ENCODE measurements at regions not wholly inside any gene's neighbourhood (a gene's known extent, or its start where the extent isn't known, plus 50 kb on each side); places are given as distances from the start of the nearest gene placed in this dataset.

DNA sequence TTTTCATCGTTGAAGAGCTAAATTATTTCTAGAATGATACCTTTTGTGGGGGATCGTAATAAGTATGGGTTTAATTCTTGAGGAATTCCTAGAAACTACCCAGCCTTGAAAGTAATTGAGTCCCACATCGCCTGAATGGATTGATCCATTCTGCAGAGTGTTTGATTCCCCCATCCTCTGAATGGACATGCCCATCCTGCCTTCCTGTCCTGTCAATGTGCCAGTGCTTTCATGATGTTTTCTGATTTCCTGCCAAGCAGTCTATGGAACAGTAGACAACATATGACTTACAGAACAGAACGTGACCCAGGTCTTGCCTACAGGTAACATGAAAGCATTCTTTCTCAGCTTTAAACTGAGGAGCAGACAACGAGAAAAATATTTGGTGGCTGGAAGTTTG lies 319.2 kb downstream of the DRD1 start:
- Histone ChIP-seq H3K79me2 (ENCODE audit: insufficient read depth, low read depth, low read length) (no peaks in the 10 kb centered on the region), H3K9me2 (ENCODE audit: insufficient read depth, low read length) (no peaks in the 10 kb centered on the region), H3K4me3 (ENCODE audit: low read depth, low read length, poor library complexity, severe bottlenecking) (no peak overlapping the region), H3K4me1 (ENCODE audit: insufficient read depth, low read length, poor library complexity, severe bottlenecking) (no peaks in the 10 kb centered on the region), H3K9me3 (ENCODE audit: low read length) (no peaks in the 10 kb centered on the region), H3K36me3 (ENCODE audit: insufficient read depth, low read length) (no peaks in the 10 kb centered on the region), H4K20me1 (ENCODE audit: insufficient read depth, low read length) (no peaks in the 10 kb centered on the region), H3K27ac (ENCODE audit: low read depth, low read length, poor library complexity, severe bottlenecking) (no peak overlapping the region), H2AFZ (ENCODE audit: low read length) (no peak overlapping the region), H3K4me2 (ENCODE audit: low read length) (no peak overlapping the region)
- CTCF ChIA-PET (ENCODE audit: unreplicated experiment): no interaction called here
- POLR2A ChIA-PET: interaction anchor here (0.7 kb wide), 1 partner anchor 48 kb away, joined by 3 read pairs; no protein-coding TSS in a partner anchor
- DNase-seq (ENCODE audit: low spot score): no peak
- no TSS peak for BruUV-seq (replicated peaks)
- TF ChIP-seq EZH2phosphoT487 (IDR thresholded peaks at IDR 0.05; ENCODE audit: borderline replicate concordance, low read depth, low read length): no peak
- TF ChIP-seq, protein P1, sequence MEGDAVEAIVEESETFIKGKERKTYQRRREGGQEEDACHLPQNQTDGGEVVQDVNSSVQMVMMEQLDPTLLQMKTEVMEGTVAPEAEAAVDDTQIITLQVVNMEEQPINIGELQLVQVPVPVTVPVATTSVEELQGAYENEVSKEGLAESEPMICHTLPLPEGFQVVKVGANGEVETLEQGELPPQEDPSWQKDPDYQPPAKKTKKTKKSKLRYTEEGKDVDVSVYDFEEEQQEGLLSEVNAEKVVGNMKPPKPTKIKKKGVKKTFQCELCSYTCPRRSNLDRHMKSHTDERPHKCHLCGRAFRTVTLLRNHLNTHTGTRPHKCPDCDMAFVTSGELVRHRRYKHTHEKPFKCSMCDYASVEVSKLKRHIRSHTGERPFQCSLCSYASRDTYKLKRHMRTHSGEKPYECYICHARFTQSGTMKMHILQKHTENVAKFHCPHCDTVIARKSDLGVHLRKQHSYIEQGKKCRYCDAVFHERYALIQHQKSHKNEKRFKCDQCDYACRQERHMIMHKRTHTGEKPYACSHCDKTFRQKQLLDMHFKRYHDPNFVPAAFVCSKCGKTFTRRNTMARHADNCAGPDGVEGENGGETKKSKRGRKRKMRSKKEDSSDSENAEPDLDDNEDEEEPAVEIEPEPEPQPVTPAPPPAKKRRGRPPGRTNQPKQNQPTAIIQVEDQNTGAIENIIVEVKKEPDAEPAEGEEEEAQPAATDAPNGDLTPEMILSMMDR (conservative IDR thresholded peaks at IDR 0.05; ENCODE audit: low read length): no peak
- intact Hi-C loops (cut with micrococcal nuclease; ENCODE audit: unreplicated experiment): no loop called here

DNA sequence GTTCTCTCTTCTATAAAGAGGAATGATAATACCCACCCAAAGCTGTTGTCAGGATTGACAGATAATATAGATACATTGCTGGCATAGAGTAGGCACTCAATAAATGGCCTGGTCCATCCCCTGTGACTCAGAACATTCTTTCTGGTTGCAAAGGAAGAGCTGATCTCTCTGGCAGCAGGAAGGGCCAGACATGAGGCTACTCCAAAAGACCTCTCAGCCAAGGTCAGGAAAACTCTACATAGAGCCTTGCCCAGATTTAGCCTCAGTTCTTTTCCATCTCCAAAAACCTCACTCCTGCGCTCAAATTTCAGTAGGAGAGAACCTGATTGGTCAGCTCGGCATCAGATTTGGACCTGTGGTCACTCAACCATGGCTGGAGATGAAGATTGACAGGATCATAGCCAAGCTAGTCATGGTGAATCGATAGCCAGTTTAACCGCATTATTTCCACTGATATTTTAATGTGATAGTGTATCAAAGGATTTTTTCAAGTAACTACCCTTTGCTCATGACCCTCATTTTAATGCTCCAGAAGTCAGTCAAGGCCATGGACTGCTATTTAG lies 319.6 kb downstream of the DRD1 start:
- Histone ChIP-seq H2AFZ (ENCODE audit: low read length) (no peak overlapping the region), H3K4me2 (ENCODE audit: low read length) (no peak overlapping the region), H3K4me3 (ENCODE audit: low read depth, low read length, poor library complexity, severe bottlenecking) (no peak overlapping the region), H3K27ac (ENCODE audit: low read depth, low read length, poor library complexity, severe bottlenecking) (no peak overlapping the region), H3K79me2 (ENCODE audit: insufficient read depth, low read depth, low read length) (no peaks in the 10 kb centered on the region), H3K9me2 (ENCODE audit: insufficient read depth, low read length) (no peaks in the 10 kb centered on the region), H4K20me1 (ENCODE audit: insufficient read depth, low read length) (no peaks in the 10 kb centered on the region), H3K4me1 (ENCODE audit: insufficient read depth, low read length, poor library complexity, severe bottlenecking) (no peaks in the 10 kb centered on the region), H3K9me3 (ENCODE audit: low read length) (no peaks in the 10 kb centered on the region), H3K36me3 (ENCODE audit: insufficient read depth, low read length) (no peaks in the 10 kb centered on the region)
- ChIA-PET POLR2A (no interaction called here), CTCF (ENCODE audit: unreplicated experiment) (no interaction called here)
- intact Hi-C loops (cut with micrococcal nuclease; ENCODE audit: unreplicated experiment): no loop called here
- no TSS peak for BruUV-seq (replicated peaks)
- TF ChIP-seq, protein P1 (conservative IDR thresholded peaks at IDR 0.05; ENCODE audit: low read length): no peak
- no peak for TF ChIP-seq EZH2phosphoT487 (IDR thresholded peaks at IDR 0.05; ENCODE audit: borderline replicate concordance, low read depth, low read length)
- no peak for DNase-seq (ENCODE audit: low spot score)

DNA sequence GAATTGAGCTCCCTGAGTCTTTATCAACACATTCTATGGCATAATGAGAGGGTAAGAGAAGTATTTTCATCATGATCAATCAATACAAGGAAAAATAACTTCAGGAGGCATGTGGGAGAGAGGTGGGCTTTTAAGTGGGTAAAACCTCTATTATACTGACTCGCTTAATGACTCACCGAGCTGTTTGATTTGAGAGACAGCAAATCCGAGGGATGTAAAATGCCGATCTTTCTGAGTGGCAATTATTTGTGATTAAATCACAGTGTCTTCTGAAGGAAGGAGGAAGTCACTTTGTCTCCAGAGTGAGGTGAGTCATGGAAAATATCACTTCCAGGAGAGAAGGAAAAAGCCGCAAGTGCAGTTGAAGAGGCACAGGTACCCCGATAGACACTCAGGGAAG lies 320.4 kb downstream of the DRD1 start:
- H3K27ac ChIP-seq (ENCODE audit: low read depth, low read length, poor library complexity, severe bottlenecking): no peak overlapping the region
- H3K4me1 ChIP-seq (ENCODE audit: insufficient read depth, low read length, poor library complexity, severe bottlenecking): no peaks in the 10 kb centered on the region
- H3K4me2 ChIP-seq (ENCODE audit: low read length): no peak overlapping the region
- no peaks in the 10 kb centered on the region for H3K79me2 ChIP-seq (ENCODE audit: insufficient read depth, low read depth, low read length)
- no peak overlapping the region for H2AFZ ChIP-seq (ENCODE audit: low read length)
- no TSS peak for BruUV-seq (replicated peaks)
- no peak for TF ChIP-seq EZH2phosphoT487 (IDR thresholded peaks at IDR 0.05; ENCODE audit: borderline replicate concordance, low read depth, low read length)
- TF ChIP-seq, protein P1 (conservative IDR thresholded peaks at IDR 0.05; ENCODE audit: low read length): no peak
- H3K36me3 ChIP-seq (ENCODE audit: insufficient read depth, low read length): no peaks in the 10 kb centered on the region
- H4K20me1 ChIP-seq (ENCODE audit: insufficient read depth, low read length): no peaks in the 10 kb centered on the region
- intact Hi-C loops (cut with micrococcal nuclease; ENCODE audit: unreplicated experiment): no loop called here
- no peaks in the 10 kb centered on the region for H3K9me3 ChIP-seq (ENCODE audit: low read length)
- H3K9me2 ChIP-seq (ENCODE audit: insufficient read depth, low read length): no peaks in the 10 kb centered on the region
- CTCF ChIA-PET (ENCODE audit: unreplicated experiment): no interaction called here
- no peak overlapping the region for H3K4me3 ChIP-seq (ENCODE audit: low read depth, low read length, poor library complexity, severe bottlenecking)
- POLR2A ChIA-PET: no interaction called here
- DNase-seq (ENCODE audit: low spot score): no peak
